ENCODE measurements at regions not wholly inside any gene's neighbourhood (a gene's known extent, or its start where the extent isn't known, plus 50 kb on each side); places are given as distances from the start of the nearest gene placed in this dataset.
"Not testable (repeated sequence)": the region's sequence is repeated elsewhere in the genome, so short reads cannot be mapped to it uniquely, and the experiment has no call there.

DNA sequence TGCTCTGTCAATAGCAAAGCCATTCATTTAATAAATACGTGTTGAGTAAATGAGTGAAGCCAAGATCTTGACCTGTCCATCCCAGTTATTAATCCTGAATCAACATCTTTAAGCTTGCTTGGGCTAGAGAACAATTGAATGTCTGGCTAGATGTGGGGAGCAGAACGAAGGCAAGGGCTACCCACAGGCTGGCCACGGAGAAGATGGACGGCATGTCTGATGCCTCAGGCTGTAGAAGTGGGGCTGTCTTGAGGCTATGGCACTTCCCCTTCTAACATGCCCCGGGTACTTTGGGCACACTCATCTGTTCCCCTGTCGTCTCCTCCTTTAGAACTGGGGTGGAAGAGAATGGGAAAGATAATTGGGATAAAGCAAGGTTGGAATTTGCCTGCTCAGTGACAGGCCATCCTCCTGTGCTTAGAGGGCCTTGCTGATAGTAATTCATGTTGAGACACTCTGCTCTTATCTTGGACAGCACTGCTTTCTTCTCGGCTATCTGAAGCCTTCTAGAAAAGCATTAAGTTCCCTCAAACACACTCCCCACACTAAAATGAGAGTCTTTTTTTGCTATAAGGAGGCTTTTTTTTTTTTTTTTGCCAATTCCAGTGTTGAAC, 225.7 kb downstream of the MREG start:
- TF ChIP-seq POLR2AphosphoS5 (IDR thresholded peaks at IDR 0.05; ENCODE audit: low read depth) (no peak), GABPA (IDR thresholded peaks at IDR 0.05; ENCODE audit: low read depth) (no peak), SPI1 (IDR thresholded peaks at IDR 0.05; ENCODE audit: borderline replicate concordance, low read depth) (peak; percentile 26; the same call in 1 of the 2 replicates)
- TF ChIP-seq, protein P1, sequence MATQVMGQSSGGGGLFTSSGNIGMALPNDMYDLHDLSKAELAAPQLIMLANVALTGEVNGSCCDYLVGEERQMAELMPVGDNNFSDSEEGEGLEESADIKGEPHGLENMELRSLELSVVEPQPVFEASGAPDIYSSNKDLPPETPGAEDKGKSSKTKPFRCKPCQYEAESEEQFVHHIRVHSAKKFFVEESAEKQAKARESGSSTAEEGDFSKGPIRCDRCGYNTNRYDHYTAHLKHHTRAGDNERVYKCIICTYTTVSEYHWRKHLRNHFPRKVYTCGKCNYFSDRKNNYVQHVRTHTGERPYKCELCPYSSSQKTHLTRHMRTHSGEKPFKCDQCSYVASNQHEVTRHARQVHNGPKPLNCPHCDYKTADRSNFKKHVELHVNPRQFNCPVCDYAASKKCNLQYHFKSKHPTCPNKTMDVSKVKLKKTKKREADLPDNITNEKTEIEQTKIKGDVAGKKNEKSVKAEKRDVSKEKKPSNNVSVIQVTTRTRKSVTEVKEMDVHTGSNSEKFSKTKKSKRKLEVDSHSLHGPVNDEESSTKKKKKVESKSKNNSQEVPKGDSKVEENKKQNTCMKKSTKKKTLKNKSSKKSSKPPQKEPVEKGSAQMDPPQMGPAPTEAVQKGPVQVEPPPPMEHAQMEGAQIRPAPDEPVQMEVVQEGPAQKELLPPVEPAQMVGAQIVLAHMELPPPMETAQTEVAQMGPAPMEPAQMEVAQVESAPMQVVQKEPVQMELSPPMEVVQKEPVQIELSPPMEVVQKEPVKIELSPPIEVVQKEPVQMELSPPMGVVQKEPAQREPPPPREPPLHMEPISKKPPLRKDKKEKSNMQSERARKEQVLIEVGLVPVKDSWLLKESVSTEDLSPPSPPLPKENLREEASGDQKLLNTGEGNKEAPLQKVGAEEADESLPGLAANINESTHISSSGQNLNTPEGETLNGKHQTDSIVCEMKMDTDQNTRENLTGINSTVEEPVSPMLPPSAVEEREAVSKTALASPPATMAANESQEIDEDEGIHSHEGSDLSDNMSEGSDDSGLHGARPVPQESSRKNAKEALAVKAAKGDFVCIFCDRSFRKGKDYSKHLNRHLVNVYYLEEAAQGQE (IDR thresholded peaks at IDR 0.05; ENCODE audit: insufficient replicate concordance, low read depth) = no peak
- TF ChIP-seq, protein P2, sequence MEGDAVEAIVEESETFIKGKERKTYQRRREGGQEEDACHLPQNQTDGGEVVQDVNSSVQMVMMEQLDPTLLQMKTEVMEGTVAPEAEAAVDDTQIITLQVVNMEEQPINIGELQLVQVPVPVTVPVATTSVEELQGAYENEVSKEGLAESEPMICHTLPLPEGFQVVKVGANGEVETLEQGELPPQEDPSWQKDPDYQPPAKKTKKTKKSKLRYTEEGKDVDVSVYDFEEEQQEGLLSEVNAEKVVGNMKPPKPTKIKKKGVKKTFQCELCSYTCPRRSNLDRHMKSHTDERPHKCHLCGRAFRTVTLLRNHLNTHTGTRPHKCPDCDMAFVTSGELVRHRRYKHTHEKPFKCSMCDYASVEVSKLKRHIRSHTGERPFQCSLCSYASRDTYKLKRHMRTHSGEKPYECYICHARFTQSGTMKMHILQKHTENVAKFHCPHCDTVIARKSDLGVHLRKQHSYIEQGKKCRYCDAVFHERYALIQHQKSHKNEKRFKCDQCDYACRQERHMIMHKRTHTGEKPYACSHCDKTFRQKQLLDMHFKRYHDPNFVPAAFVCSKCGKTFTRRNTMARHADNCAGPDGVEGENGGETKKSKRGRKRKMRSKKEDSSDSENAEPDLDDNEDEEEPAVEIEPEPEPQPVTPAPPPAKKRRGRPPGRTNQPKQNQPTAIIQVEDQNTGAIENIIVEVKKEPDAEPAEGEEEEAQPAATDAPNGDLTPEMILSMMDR (IDR thresholded peaks at IDR 0.05; ENCODE audit: insufficient read depth, low read length) = no peak
- no peak overlapping the region for H3K4me3 ChIP-seq (replicated peaks; ENCODE audit: insufficient read depth, low read length)
- no peak for DNase-seq (ENCODE audit: low read depth in 1 of 2, low spot score in 1 of 2)
- H3K27ac ChIP-seq (replicated peaks) = no peak overlapping the region
- no peaks in the 10 kb centered on the region for H3K27me3 ChIP-seq (ENCODE audit: insufficient read depth, poor library complexity, severe bottlenecking)

DNA sequence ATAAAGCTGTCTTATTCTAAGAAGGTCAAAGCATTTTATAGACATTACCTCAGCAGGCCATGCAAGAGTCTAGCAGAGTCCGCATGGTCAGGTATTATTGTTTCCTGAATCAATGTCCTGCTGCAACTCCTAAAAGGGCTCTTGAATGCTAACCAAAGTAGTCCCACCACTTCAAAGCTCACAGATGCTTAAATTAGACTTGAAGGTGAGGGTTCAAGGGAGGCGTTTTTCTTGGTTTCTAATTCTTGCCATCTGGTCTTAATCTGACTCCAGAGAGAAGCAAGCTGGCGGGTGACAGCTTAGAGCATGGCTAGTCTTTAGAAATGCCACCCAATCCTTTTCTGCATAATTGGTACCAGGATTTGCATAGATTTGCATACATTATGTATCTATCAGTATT, 226.3 kb downstream of the MREG start:
- TF ChIP-seq POLR2AphosphoS5 (IDR thresholded peaks at IDR 0.05; ENCODE audit: low read depth) = no peak
- TF ChIP-seq, protein P2 (IDR thresholded peaks at IDR 0.05; ENCODE audit: insufficient read depth, low read length) = no peak
- no peak for TF ChIP-seq SPI1 (IDR thresholded peaks at IDR 0.05; ENCODE audit: borderline replicate concordance, low read depth)
- TF ChIP-seq GABPA (IDR thresholded peaks at IDR 0.05; ENCODE audit: low read depth) = no peak
- TF ChIP-seq, protein P1 (IDR thresholded peaks at IDR 0.05; ENCODE audit: insufficient replicate concordance, low read depth) = no peak
- no peak overlapping the region for H3K4me3 ChIP-seq (replicated peaks; ENCODE audit: insufficient read depth, low read length)
- DNase-seq (ENCODE audit: low read depth in 1 of 2, low spot score in 1 of 2) = no peak
- no peak overlapping the region for H3K27ac ChIP-seq (replicated peaks)
- H3K27me3 ChIP-seq (ENCODE audit: insufficient read depth, poor library complexity, severe bottlenecking) = no peaks in the 10 kb centered on the region

DNA sequence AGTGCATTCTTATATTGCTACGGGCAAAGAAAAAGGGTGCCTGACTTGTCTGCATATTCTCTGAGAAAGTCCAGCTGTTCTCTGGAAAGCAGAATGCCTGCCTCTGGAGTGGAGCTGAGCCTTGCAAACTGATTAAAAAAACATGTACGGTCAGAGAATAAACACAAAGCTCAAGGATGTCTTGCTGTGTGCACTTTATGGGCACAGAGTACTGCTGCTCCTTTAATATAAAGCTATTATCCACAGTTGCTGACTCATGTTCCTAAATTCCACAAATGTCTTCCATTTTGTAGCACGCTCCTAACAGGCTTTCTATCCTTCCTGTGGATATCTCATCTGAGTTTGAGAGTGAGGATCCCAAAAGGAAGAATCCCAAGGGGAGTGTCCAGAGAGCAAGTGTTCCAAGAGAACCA, 229.0 kb downstream of the MREG start:
- H3K27ac ChIP-seq (replicated peaks) = no peak overlapping the region
- no peak overlapping the region for H3K4me3 ChIP-seq (replicated peaks; ENCODE audit: insufficient read depth, low read length)
- TF ChIP-seq, protein P1 (IDR thresholded peaks at IDR 0.05; ENCODE audit: insufficient replicate concordance, low read depth) = no peak
- TF ChIP-seq, protein P2 (IDR thresholded peaks at IDR 0.05; ENCODE audit: insufficient read depth, low read length) = no peak
- TF ChIP-seq POLR2AphosphoS5 (IDR thresholded peaks at IDR 0.05; ENCODE audit: low read depth) = no peak
- no peak for TF ChIP-seq GABPA (IDR thresholded peaks at IDR 0.05; ENCODE audit: low read depth)
- TF ChIP-seq SPI1 (IDR thresholded peaks at IDR 0.05; ENCODE audit: borderline replicate concordance, low read depth) = no peak
- no peaks in the 10 kb centered on the region for H3K27me3 ChIP-seq (ENCODE audit: insufficient read depth, poor library complexity, severe bottlenecking)
- no peak for DNase-seq (ENCODE audit: low read depth in 1 of 2, low spot score in 1 of 2)

DNA sequence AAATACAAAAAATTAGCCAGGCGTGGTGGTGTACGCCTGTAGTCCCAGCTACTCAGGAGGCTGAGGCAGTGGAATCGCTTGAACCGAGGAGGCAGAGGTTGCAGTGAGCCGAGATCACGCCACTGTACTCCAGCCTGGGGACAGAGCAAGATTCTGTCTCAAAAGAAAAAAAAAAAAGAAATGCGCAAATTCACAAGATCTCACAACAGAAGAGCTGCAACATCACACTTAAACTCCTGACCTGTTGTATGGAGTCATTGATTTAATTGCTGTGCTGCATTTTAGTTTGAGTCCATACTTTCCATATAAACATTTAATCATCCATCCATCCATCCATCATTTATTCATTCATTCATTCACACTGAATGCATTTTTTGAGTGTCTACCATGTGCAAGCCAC, 229.7 kb downstream of the MREG start:
- H3K27ac ChIP-seq (replicated peaks); H3K4me3 ChIP-seq (replicated peaks; ENCODE audit: insufficient read depth, low read length); DNase-seq (ENCODE audit: low read depth in 1 of 2, low spot score in 1 of 2); H3K27me3 ChIP-seq (ENCODE audit: insufficient read depth, poor library complexity, severe bottlenecking): not testable (repeated sequence)

Data from HL-60 (cell line).